WI38 (cell line): ENCODE measurements at regions not wholly inside any gene's neighbourhood (a gene's known extent, or its start where the extent isn't known, plus 50 kb on each side); places are given as distances from the start of the nearest gene placed in this dataset.

Experiments
- H3K4me3 ChIP-seq: 2 replicates; pipeline ENCODE4 v1.5.1; 2011; ENCODE audit warnings: low read depth, mild to moderate bottlenecking, control low read depth, low read length
- TF ChIP-seq, protein P1 (sequence below): IDR thresholded peaks from 2 replicates; pipeline ENCODE4 v1.5.1; 2012; ENCODE audit warnings: low read depth, mild to moderate bottlenecking, control low read depth, low read length

- no peak overlapping the region for H3K4me3 ChIP-seq
- TF ChIP-seq, protein P1, sequence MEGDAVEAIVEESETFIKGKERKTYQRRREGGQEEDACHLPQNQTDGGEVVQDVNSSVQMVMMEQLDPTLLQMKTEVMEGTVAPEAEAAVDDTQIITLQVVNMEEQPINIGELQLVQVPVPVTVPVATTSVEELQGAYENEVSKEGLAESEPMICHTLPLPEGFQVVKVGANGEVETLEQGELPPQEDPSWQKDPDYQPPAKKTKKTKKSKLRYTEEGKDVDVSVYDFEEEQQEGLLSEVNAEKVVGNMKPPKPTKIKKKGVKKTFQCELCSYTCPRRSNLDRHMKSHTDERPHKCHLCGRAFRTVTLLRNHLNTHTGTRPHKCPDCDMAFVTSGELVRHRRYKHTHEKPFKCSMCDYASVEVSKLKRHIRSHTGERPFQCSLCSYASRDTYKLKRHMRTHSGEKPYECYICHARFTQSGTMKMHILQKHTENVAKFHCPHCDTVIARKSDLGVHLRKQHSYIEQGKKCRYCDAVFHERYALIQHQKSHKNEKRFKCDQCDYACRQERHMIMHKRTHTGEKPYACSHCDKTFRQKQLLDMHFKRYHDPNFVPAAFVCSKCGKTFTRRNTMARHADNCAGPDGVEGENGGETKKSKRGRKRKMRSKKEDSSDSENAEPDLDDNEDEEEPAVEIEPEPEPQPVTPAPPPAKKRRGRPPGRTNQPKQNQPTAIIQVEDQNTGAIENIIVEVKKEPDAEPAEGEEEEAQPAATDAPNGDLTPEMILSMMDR = no peak
Measured at GRCh38 chr12:132405742-132406251, 76.4 kb upstream of the GALNT9 start.

- TF ChIP-seq, protein P1 = no peak
- H3K4me3 ChIP-seq = no peak overlapping the region
Measured at GRCh38 chr12:132404951-132405741, 75.8 kb upstream of the GALNT9 start.

DNA sequence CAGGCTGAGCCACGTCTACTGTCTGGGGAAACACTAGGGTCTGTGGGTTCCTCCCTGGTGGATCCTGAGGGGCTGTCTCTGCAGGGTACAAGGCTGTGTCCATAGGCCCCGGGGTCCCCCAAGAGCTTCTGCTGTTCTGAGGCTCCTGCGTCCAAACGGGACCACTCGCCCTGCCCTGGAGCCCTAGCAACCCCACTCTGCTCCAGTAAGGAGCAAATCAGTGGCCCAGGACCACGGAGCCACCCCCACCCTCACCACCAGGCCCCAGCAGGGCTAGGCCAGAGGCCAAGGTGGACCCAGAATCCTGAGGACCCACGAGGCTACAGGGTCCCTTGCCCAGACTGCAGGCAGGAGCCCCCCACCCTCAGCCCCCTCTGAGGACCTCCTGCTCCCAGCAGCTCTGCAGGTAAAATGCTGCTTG is 75.1 kb upstream of the GALNT9 start:
- TF ChIP-seq, protein P1 = no peak
- H3K4me3 ChIP-seq = no peak overlapping the region

- no peak overlapping the region for H3K4me3 ChIP-seq
- TF ChIP-seq, protein P1 = no peak
Measured at GRCh38 chr12:132403636-132404434, 74.4 kb upstream of the GALNT9 start.

- H3K4me3 ChIP-seq = no peak overlapping the region
- TF ChIP-seq, protein P1 = no peak
Measured at GRCh38 chr12:132402831-132403416, 73.5 kb upstream of the GALNT9 start.

DNA sequence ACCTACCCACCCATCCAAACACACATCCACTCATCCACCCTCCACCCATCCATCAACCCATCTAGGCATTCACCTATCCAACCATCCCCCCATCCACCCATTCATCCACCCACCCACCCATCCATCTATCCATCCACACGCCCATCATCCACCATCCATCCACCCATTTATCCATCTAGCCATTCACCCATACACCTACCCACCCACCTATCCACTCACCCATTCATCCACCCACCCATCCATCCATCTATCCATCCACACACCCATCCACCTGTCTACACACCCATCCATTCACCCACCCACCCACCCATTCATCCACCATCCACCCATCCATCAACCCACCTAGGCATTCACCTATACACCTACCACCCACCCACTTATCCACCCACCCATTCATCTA is 72.6 kb upstream of the GALNT9 start:
- TF ChIP-seq, protein P1 = no peak
- H3K4me3 ChIP-seq = no peak overlapping the region
